Astrocyte (in vitro differentiated cells and primary cell): ENCODE measurements at regions not wholly inside any gene's neighbourhood (a gene's known extent, or its start where the extent isn't known, plus 50 kb on each side); places are given as distances from the start of the nearest gene placed in this dataset.
A peak's percentile ranks its signal among the peaks of the same experiment; 100 is the strongest.

Experiments used
- DNase-seq: peaks from one replicate; pipeline ENCODE4 v3.0.0-alpha.2; 2010; ENCODE audit warnings: low read depth
- FAIRE-seq: peaks from 2 replicates; lab custom pipeline; 2011; peaks lifted over from hg19 to GRCh38; lab: Jason Lieb, UNC
- H2AFZ ChIP-seq: 2 replicates; pipeline ENCODE4 v1.6.0; 2012; ENCODE audit warnings: low read depth, low read length, inconsistent platforms
- H3K27ac ChIP-seq: 2 replicates; pipeline ENCODE4 v1.5.1; 2011; ENCODE audit warnings: low read depth, low read length, inconsistent platforms
- H3K27me3 ChIP-seq: 2 replicates; pipeline ENCODE4 v1.6.0; 2011; ENCODE audit warnings: low read length, inconsistent platforms; ENCODE audit not compliant: insufficient read depth
- H3K36me3 ChIP-seq: 2 replicates; pipeline ENCODE4 v1.5.1; 2011; ENCODE audit warnings: low read length, inconsistent platforms; ENCODE audit not compliant: insufficient read depth
- H3K4me1 ChIP-seq: 2 replicates; pipeline ENCODE4 v1.5.1; 2011; ENCODE audit warnings: low read length, inconsistent platforms; ENCODE audit not compliant: insufficient read depth
- H3K4me2 ChIP-seq: 2 replicates; pipeline ENCODE4 v1.6.0; 2012; ENCODE audit warnings: low read length, inconsistent platforms
- H3K4me3 ChIP-seq: 2 replicates; pipeline ENCODE4 v1.5.1; 2011; ENCODE audit warnings: low read depth, mild to moderate bottlenecking, low read length, inconsistent platforms; ENCODE audit not compliant: insufficient read depth
- H3K79me2 ChIP-seq: 2 replicates; pipeline ENCODE4 v1.6.0; 2012; ENCODE audit warnings: mild to moderate bottlenecking, low read length, inconsistent platforms; ENCODE audit not compliant: insufficient read depth
- H3K9ac ChIP-seq: 2 replicates; pipeline ENCODE4 v1.6.0; 2012; ENCODE audit warnings: mild to moderate bottlenecking, low read length, inconsistent platforms
- H3K9me3 ChIP-seq: 2 replicates; pipeline ENCODE4 v1.5.1; 2012; ENCODE audit warnings: low read depth, mild to moderate bottlenecking, low read length, inconsistent platforms; ENCODE audit not compliant: insufficient read depth
- H4K20me1 ChIP-seq: 2 replicates; pipeline ENCODE4 v1.6.0; 2012; ENCODE audit warnings: low read length, inconsistent platforms; ENCODE audit not compliant: insufficient read depth
- H3K27ac Mint-ChIP-seq: one replicate; pipeline ENCODE4 v1.8.0; 2021; ENCODE audit warnings: mild to moderate bottlenecking, mixed read lengths; ENCODE audit not compliant: unreplicated experiment
- H3K27me3 Mint-ChIP-seq: one replicate; pipeline ENCODE4 v1.8.0; 2021; ENCODE audit warnings: low read depth, mixed read lengths; ENCODE audit not compliant: unreplicated experiment
- H3K36me3 Mint-ChIP-seq: one replicate; pipeline ENCODE4 v1.8.0; 2021; ENCODE audit warnings: low read depth, mixed read lengths; ENCODE audit not compliant: unreplicated experiment
- H3K4me1 Mint-ChIP-seq: one replicate; pipeline ENCODE4 v1.8.0; 2021; ENCODE audit warnings: low read depth, mixed read lengths; ENCODE audit not compliant: unreplicated experiment
- H3K4me3 Mint-ChIP-seq: one replicate; pipeline ENCODE4 v1.8.0; 2021; ENCODE audit warnings: mild to moderate bottlenecking, moderate library complexity, mixed read lengths; ENCODE audit not compliant: unreplicated experiment
- H3K9me3 Mint-ChIP-seq: one replicate; pipeline ENCODE4 v1.8.0; 2021; ENCODE audit warnings: mild to moderate bottlenecking, mixed read lengths; ENCODE audit not compliant: unreplicated experiment
- EZH2 ChIP-seq: IDR thresholded peaks from 2 replicates; pipeline ENCODE4 v1.6.1; 2012; ENCODE audit warnings: mild to moderate bottlenecking, low read length, inconsistent platforms; ENCODE audit not compliant: insufficient read depth
- TF ChIP-seq, protein P1 (sequence below): IDR thresholded peaks from 2 replicates; pipeline ENCODE4 v1.5.1; 2011; ENCODE audit warnings: low read depth, mild to moderate bottlenecking, inconsistent platforms, low read length, moderate library complexity; ENCODE audit not compliant: insufficient read depth

DNA sequence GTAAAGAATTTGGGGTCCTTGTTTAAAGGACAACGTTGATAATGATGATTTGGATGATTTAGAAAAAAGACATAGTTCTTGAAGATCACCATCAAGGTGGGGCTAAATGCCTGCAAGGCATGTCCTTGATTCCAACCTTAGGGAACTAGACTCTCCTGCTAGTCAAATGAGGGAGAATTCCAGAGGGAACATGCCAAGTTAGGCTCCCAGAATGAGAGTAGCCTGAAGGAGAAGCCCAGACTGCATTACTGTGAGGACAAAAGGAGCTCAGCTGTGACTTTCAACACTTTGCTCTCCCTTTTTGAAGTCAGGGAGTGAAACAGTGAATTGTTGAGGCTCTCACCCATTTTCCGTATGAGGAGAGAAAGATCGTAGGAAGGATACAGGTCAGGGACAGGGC lies 95.2 kb upstream of the TBX3 start:
- Histone ChIP-seq H3K36me3 (no peaks in the 10 kb centered on the region), H4K20me1 (no peaks in the 10 kb centered on the region), H3K4me3 (no peak overlapping the region), H3K27me3 (no peaks in the 10 kb centered on the region), H3K4me2 (no peak overlapping the region), H3K9ac (no peak overlapping the region), H3K9me3 (no peaks in the 10 kb centered on the region), H3K79me2 (no peaks in the 10 kb centered on the region), H2AFZ (no peak overlapping the region), H3K27ac (no peak overlapping the region), H3K4me1 (peaks cover 5% of the 10 kb centered on the region)
- no peak overlapping the region for H3K4me3 Mint-ChIP-seq
- peaks cover 4% of the 10 kb centered on the region for H3K27me3 Mint-ChIP-seq
- FAIRE-seq (no peak), DNase-seq (no peak)
- H3K36me3 Mint-ChIP-seq: no peaks in the 10 kb centered on the region
- no peak overlapping the region for H3K27ac Mint-ChIP-seq
- peaks cover 2% of the 10 kb centered on the region for H3K9me3 Mint-ChIP-seq
- peaks cover 3% of the 10 kb centered on the region for H3K4me1 Mint-ChIP-seq
- no peak for TF ChIP-seq EZH2
- TF ChIP-seq, protein P1, sequence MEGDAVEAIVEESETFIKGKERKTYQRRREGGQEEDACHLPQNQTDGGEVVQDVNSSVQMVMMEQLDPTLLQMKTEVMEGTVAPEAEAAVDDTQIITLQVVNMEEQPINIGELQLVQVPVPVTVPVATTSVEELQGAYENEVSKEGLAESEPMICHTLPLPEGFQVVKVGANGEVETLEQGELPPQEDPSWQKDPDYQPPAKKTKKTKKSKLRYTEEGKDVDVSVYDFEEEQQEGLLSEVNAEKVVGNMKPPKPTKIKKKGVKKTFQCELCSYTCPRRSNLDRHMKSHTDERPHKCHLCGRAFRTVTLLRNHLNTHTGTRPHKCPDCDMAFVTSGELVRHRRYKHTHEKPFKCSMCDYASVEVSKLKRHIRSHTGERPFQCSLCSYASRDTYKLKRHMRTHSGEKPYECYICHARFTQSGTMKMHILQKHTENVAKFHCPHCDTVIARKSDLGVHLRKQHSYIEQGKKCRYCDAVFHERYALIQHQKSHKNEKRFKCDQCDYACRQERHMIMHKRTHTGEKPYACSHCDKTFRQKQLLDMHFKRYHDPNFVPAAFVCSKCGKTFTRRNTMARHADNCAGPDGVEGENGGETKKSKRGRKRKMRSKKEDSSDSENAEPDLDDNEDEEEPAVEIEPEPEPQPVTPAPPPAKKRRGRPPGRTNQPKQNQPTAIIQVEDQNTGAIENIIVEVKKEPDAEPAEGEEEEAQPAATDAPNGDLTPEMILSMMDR: no peak

DNA sequence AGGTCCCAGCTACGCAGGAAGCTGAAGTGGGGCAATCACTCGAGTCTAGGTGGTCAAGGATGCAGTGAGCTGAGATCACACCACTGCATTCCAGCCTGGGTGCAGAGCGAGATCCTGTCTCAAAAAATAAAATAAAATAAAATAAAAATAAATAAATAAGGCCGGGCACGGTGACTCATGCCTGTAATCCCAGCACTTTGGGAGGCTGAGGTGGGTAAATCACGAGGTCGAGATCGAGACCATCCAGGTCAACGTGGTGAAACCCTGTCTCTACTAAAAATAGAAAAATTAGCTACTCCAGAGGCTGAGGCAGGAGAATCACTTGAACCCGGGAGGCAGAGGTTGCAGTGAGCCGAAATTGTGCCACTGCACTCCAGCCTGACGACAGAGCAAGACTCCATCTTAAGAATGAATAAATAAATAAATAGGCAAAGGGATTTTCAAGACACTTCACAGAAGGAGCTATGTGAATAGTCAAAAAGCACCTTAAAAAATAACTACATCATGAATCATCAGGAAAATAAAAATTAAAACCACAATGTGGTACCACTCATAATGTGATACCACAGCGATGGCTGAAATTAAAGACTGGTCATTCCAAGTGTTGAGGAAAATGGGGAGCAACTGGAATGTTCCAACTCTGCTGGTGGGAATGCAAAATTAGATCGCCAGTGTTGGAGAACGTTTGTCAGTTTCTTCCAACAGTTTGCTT lies 92.9 kb upstream of the TBX3 start:
- Histone ChIP-seq H3K36me3 (no peaks in the 10 kb centered on the region), H3K27me3 (no peaks in the 10 kb centered on the region), H3K9ac (no peak overlapping the region), H3K4me2 (no peak overlapping the region), H3K4me1 (peaks cover 5% of the 10 kb centered on the region), H3K79me2 (no peaks in the 10 kb centered on the region), H3K4me3 (no peak overlapping the region), H4K20me1 (no peaks in the 10 kb centered on the region), H3K9me3 (no peaks in the 10 kb centered on the region), H2AFZ (no peak overlapping the region), H3K27ac (no peak overlapping the region)
- no peaks in the 10 kb centered on the region for H3K36me3 Mint-ChIP-seq
- peak; percentile 71 for DNase-seq
- no peak for TF ChIP-seq EZH2
- TF ChIP-seq, protein P1: no peak
- FAIRE-seq: no peak
- H3K9me3 Mint-ChIP-seq: peaks cover 2% of the 10 kb centered on the region
- peaks cover 6% of the 10 kb centered on the region for H3K4me1 Mint-ChIP-seq
- H3K4me3 Mint-ChIP-seq: no peak overlapping the region
- H3K27me3 Mint-ChIP-seq: peaks cover 4% of the 10 kb centered on the region
- no peak overlapping the region for H3K27ac Mint-ChIP-seq

DNA sequence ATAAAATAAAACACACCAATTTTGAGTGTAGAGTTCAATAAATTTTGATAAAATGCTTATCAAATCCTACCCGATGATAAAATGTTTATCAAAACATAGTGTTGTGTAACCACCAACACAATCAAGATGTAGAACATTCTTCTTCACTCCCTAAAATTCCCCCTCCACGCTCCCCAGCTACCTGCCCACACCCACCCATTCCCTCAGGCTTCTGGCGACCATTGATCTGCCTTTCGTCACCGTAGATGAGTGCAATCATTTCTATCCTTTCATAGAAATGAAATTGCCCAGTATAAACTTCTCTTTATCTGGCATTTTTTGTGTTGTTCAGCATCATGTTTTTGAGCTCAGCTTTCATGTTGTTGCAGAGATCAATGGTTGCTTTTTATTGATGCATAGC lies 90.7 kb upstream of the TBX3 start:
- no peak for DNase-seq

More for the DNA sequence above, 90.7 kb upstream of the TBX3 start:
- H3K9me3 ChIP-seq: no peaks in the 10 kb centered on the region
- TF ChIP-seq, protein P1: no peak
- no peak for TF ChIP-seq EZH2
- peaks cover 4% of the 10 kb centered on the region for H3K27me3 Mint-ChIP-seq
- no peak for FAIRE-seq
- H3K36me3 ChIP-seq: no peaks in the 10 kb centered on the region
- H3K27ac Mint-ChIP-seq: peak overlapping the region; percentile 83
- no peak overlapping the region for H3K4me3 Mint-ChIP-seq
- no peak overlapping the region for H3K4me3 ChIP-seq
- peak overlapping the region; percentile 30 for H3K4me2 ChIP-seq
- peaks cover 5% of the 10 kb centered on the region for H3K4me1 ChIP-seq
- H3K9me3 Mint-ChIP-seq: peaks cover 2% of the 10 kb centered on the region
- H2AFZ ChIP-seq: no peak overlapping the region
- no peaks in the 10 kb centered on the region for H3K27me3 ChIP-seq
- peaks cover 6% of the 10 kb centered on the region for H3K4me1 Mint-ChIP-seq
- H3K79me2 ChIP-seq: no peaks in the 10 kb centered on the region
- H3K27ac ChIP-seq: no peak overlapping the region
- H3K36me3 Mint-ChIP-seq: no peaks in the 10 kb centered on the region
- H4K20me1 ChIP-seq: no peaks in the 10 kb centered on the region
- H3K9ac ChIP-seq: no peak overlapping the region
